Breast epithelium (tissue), 4 donors: ENCODE measurements at regions not wholly inside any gene's neighbourhood (a gene's known extent, or its start where the extent isn't known, plus 50 kb on each side); places are given as distances from the start of the nearest gene placed in this dataset.

ENCODE experiments used
- DNase-seq, 2 donors: peaks; one replicate each; pipeline ENCODE4 v3.0.0-alpha.2; 2019; ENCODE audit warnings: low spot score in 2 of 2
- H3K27ac ChIP-seq, 2 donors: fragments of 200-600 bp; sonication (generic) in 1 of 2; one replicate each; pipeline ENCODE4 v1.5.1; 2016 to 2019; ENCODE audit warnings: mild to moderate bottlenecking in 1 of 2
- H3K27me3 ChIP-seq, 2 donors: fragments of 200-600 bp; sonication (generic) in 1 of 2; one replicate each; pipeline versions ENCODE4 v1.5.1 to v1.6.0; 2017 to 2019; ENCODE audit warnings: control low read depth in 1 of 2, mild to moderate bottlenecking in 1 of 2
- H3K36me3 ChIP-seq: fragments of 200-600 bp; one replicate; pipeline ENCODE4 v1.5.1; 2019
- H3K4me1 ChIP-seq, 2 donors: fragments of 200-600 bp; sonication (generic); one replicate each; pipeline ENCODE4 v1.5.1; 2016 to 2019; ENCODE audit warnings: control low read depth in 1 of 2
- H3K4me3 ChIP-seq, 3 donors: fragments of 200-600 bp; sonication (generic); 1 replicate in 2 of 3; 2 replicates in 1 of 3; pipeline ENCODE4 v1.5.1; 2016 to 2019; ENCODE audit warnings: mild to moderate bottlenecking in 3 of 3, moderate library complexity in 2 of 3
- H3K9me3 ChIP-seq, 2 donors: fragments of 200-600 bp; sonication (generic) in 1 of 2; one replicate each; pipeline ENCODE4 v1.5.1; 2016 to 2019; ENCODE audit warnings: control low read depth in 1 of 2
- POLR2A ChIP-seq: fragments of 450-650 bp; IDR thresholded peaks from one replicate; pipeline ENCODE4 v1.6.1; 2016; ENCODE audit warnings: antibody characterized with exemption, mild to moderate bottlenecking, moderate library complexity
- POLR2AphosphoS5 ChIP-seq, 3 donors: sonication (generic); formaldehyde crosslinking; IDR thresholded peaks; one replicate each; pipeline ENCODE4 v1.6.1; 2017; ENCODE audit warnings: antibody characterized with exemption in 3 of 3
- intact Hi-C: fragments of 100-400 bp; cut with DNase I; formaldehyde crosslinking; loops from one replicate; pipeline ENCODE4 v1.15.1; 2023; ENCODE audit warnings: low total_unique reads
- TF ChIP-seq, protein P1 (sequence below), 3 donors: fragments of 450-650 bp; IDR thresholded peaks; one replicate each; pipeline ENCODE4 v1.5.1; 2016 to 2017; ENCODE audit warnings: antibody characterized with exemption in 3 of 3, mild to moderate bottlenecking in 3 of 3, moderate library complexity in 3 of 3

DNA sequence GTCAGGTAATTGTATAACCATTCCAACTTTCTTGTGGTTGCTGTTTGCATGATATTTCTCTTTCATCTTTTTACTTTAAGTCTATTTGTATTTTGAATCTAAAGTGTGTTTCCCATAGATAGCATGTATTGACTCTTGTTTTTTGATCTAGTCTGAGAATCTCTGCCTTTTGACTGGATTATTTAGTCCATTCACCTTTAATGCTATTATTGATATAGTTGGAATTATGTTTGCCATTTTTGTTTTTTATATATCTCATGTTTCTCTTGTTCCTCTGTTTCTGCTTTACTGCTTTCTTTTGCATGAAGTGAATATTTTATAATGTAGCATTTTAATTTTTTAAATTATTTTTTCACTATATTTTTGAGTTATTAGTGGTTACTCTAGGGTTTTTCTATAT lies 103.9 kb upstream of the PMCH start:
- TF ChIP-seq, protein P1, sequence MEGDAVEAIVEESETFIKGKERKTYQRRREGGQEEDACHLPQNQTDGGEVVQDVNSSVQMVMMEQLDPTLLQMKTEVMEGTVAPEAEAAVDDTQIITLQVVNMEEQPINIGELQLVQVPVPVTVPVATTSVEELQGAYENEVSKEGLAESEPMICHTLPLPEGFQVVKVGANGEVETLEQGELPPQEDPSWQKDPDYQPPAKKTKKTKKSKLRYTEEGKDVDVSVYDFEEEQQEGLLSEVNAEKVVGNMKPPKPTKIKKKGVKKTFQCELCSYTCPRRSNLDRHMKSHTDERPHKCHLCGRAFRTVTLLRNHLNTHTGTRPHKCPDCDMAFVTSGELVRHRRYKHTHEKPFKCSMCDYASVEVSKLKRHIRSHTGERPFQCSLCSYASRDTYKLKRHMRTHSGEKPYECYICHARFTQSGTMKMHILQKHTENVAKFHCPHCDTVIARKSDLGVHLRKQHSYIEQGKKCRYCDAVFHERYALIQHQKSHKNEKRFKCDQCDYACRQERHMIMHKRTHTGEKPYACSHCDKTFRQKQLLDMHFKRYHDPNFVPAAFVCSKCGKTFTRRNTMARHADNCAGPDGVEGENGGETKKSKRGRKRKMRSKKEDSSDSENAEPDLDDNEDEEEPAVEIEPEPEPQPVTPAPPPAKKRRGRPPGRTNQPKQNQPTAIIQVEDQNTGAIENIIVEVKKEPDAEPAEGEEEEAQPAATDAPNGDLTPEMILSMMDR (IDR thresholded peaks at IDR 0.05): no peak
- no peak for TF ChIP-seq POLR2A
- TF ChIP-seq POLR2AphosphoS5 (IDR thresholded peaks at IDR 0.05): no peak
- no peak for DNase-seq
- intact Hi-C loops: no loop called here
- H3K4me1 ChIP-seq: no peaks in the 10 kb centered on the region
- no peak overlapping the region for H3K4me3 ChIP-seq
- no peak overlapping the region for H3K27ac ChIP-seq
- H3K27me3 ChIP-seq: no peaks in the 10 kb centered on the region
- H3K36me3 ChIP-seq: no peaks in the 10 kb centered on the region
- peaks cover 0 to 10% of the 10 kb centered on the region in 2 donors for H3K9me3 ChIP-seq

- DNase-seq: no peak
- no peaks in the 10 kb centered on the region for H3K4me1 ChIP-seq
- H3K9me3 ChIP-seq: peaks cover 0 to 10% of the 10 kb centered on the region in 2 donors
- no peak overlapping the region for H3K4me3 ChIP-seq
- intact Hi-C loops: no loop called here
- H3K36me3 ChIP-seq: no peaks in the 10 kb centered on the region
- TF ChIP-seq, protein P1 (IDR thresholded peaks at IDR 0.05): no peak
- TF ChIP-seq POLR2AphosphoS5 (IDR thresholded peaks at IDR 0.05): no peak
- TF ChIP-seq POLR2A: no peak
- H3K27ac ChIP-seq: no peak overlapping the region
- no peaks in the 10 kb centered on the region for H3K27me3 ChIP-seq
Observed at GRCh38 chr12:102300824-102301461, 103.3 kb upstream of the PMCH start.

DNA sequence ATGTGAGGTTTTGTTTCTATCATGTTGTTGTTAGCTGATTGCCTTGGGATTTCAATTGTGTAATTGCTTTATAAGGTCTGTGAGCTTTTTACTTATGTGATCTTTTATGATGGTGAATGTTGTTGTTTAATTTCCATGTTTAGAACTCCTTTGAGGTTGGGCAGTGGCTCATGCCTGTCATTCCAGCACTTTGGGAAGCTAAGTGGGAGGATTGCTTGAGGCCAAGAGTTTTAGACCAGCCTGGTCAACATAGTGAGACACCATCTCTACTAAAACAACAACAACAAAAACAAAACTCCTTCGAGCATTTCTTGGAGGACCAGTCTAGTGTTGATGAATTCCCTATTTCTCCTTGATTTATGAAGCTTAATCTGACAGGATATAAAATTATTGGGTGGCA lies 102.1 kb upstream of the PMCH start:
- Histone ChIP-seq H3K27ac (no peak overlapping the region), H3K36me3 (no peaks in the 10 kb centered on the region), H3K4me1 (no peaks in the 10 kb centered on the region), H3K27me3 (no peaks in the 10 kb centered on the region), H3K9me3 (peaks cover 0 to 10% of the 10 kb centered on the region in 2 donors), H3K4me3 (no peak overlapping the region)
- intact Hi-C loops: no loop called here
- TF ChIP-seq, protein P1 (IDR thresholded peaks at IDR 0.05): no peak
- no peak for TF ChIP-seq POLR2AphosphoS5 (IDR thresholded peaks at IDR 0.05)
- no peak for TF ChIP-seq POLR2A
- DNase-seq: no peak

- DNase-seq: no peak
- H3K27ac ChIP-seq: no peak overlapping the region
- no peaks in the 10 kb centered on the region for H3K36me3 ChIP-seq
- no peaks in the 10 kb centered on the region for H3K4me1 ChIP-seq
- H3K4me3 ChIP-seq: no peak overlapping the region
- peaks cover 0 to 10% of the 10 kb centered on the region in 2 donors for H3K9me3 ChIP-seq
- intact Hi-C loops: no loop called here
- no peaks in the 10 kb centered on the region for H3K27me3 ChIP-seq
- TF ChIP-seq POLR2A (no peak), POLR2AphosphoS5 (IDR thresholded peaks at IDR 0.05) (no peak)
- TF ChIP-seq, protein P1 (IDR thresholded peaks at IDR 0.05): no peak
Observed at GRCh38 chr12:102298022-102298421, 100.4 kb upstream of the PMCH start.

DNA sequence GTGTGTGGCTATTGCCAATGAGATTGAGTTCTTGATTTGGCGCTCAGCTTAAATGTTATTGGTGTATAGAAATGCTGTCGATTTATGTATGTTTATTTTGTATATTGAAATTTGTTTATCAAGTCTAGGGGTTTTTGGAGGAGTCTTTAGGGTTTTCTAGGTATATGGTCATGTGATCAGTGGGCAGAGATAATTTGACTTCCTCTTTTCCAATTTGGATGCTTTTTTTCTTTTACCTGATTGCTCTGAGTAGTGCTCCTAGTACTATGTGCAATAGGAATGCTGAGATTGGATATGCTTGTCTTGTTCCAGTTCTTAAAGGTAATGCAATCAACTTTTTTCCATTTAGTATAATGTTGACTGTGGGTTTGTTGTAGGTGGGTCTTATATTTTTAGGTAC lies 99.8 kb upstream of the PMCH start:
- H3K4me3 ChIP-seq: no peak overlapping the region
- no peak overlapping the region for H3K27ac ChIP-seq
- no peak for TF ChIP-seq POLR2AphosphoS5 (IDR thresholded peaks at IDR 0.05)
- TF ChIP-seq, protein P1 (IDR thresholded peaks at IDR 0.05): no peak
- TF ChIP-seq POLR2A: no peak
- H3K9me3 ChIP-seq: peaks cover 0 to 10% of the 10 kb centered on the region in 2 donors
- H3K4me1 ChIP-seq: no peaks in the 10 kb centered on the region
- no peak for DNase-seq
- no peaks in the 10 kb centered on the region for H3K36me3 ChIP-seq
- intact Hi-C loops: no loop called here
- H3K27me3 ChIP-seq: no peaks in the 10 kb centered on the region
